Caco-2 (cell line): ENCODE measurements at regions not wholly inside any gene's neighbourhood (a gene's known extent, or its start where the extent isn't known, plus 50 kb on each side); places are given as distances from the start of the nearest gene placed in this dataset.

Source experiments
- BruUV-seq: library from RNA; stranded (reverse); fragments of 400-500 nt; replicated peaks from 2 replicates; lab custom pipeline; 2021; lab: Mats Ljungman, UMichigan
- CTCF ChIA-PET: fragments of 300-600 bp; sonication (Branson Sonifier 250); formaldehyde crosslinking; loops from one replicate; lab custom pipeline; 2022; ENCODE audit warnings: antibody characterized with exemption; lab: Charles Lee
- POLR2A ChIA-PET: fragments of 300-600 bp; sonication (Branson Sonifier 250); formaldehyde crosslinking; loops from one replicate; lab custom pipeline; 2022; ENCODE audit warnings: antibody characterized with exemption; lab: Charles Lee
- DNase-seq, 2 experiments: peaks; one replicate each; pipeline versions ENCODE4 v3.0.0 to v3.0.0-alpha.2; 2020 to 2022
- H3K27me3 ChIP-seq: replicated peaks from 2 replicates; pipeline ENCODE4 v1.6.0; 2011; ENCODE audit warnings: low read length; ENCODE audit not compliant: control insufficient read depth, insufficient read depth
- H3K36me3 ChIP-seq: 2 replicates; pipeline ENCODE4 v1.5.1; 2011; ENCODE audit warnings: low read length; ENCODE audit not compliant: control insufficient read depth, insufficient read depth
- H3K4me1 ChIP-seq: fragments of 250-450 bp; sonication (Bioruptor Pico); 2 replicates; pipeline ENCODE4 v1.5.1; 2020; ENCODE audit warnings: mild to moderate bottlenecking
- H3K4me3 ChIP-seq: 2 replicates; pipeline ENCODE4 v1.5.1; 2011; ENCODE audit warnings: low read depth, mild to moderate bottlenecking, control low read depth, low read length
- H3K9me3 ChIP-seq: fragments of 250-450 bp; sonication (Bioruptor Pico); 2 replicates; pipeline ENCODE4 v1.5.1; 2020; ENCODE audit warnings: mild to moderate bottlenecking, moderate library complexity
- H3K27ac Mint-ChIP-seq: one replicate; pipeline ENCODE4 v1.8.0; 2022; ENCODE audit warnings: mixed read lengths; ENCODE audit not compliant: unreplicated experiment
- H3K27me3 Mint-ChIP-seq: one replicate; pipeline ENCODE4 v1.8.0; 2022; ENCODE audit warnings: mixed read lengths; ENCODE audit not compliant: insufficient read depth, unreplicated experiment
- H3K36me3 Mint-ChIP-seq: one replicate; pipeline ENCODE4 v1.8.0; 2022; ENCODE audit warnings: mild to moderate bottlenecking, mixed read lengths; ENCODE audit not compliant: insufficient read depth, unreplicated experiment
- H3K4me1 Mint-ChIP-seq: one replicate; pipeline ENCODE4 v1.8.0; 2022; ENCODE audit warnings: low read depth, mixed read lengths; ENCODE audit not compliant: unreplicated experiment
- H3K4me3 Mint-ChIP-seq: one replicate; pipeline ENCODE4 v1.8.0; 2022; ENCODE audit warnings: mild to moderate bottlenecking, moderate library complexity, mixed read lengths; ENCODE audit not compliant: unreplicated experiment
- H3K9me3 Mint-ChIP-seq: one replicate; pipeline ENCODE4 v1.8.0; 2022; ENCODE audit warnings: mixed read lengths; ENCODE audit not compliant: unreplicated experiment
- CTCF ChIP-seq, 2 experiments: fragments of 200-600 bp in 1 of 2; IDR thresholded peaks; 1 replicate in 1 of 2; 2 replicates in 1 of 2; pipeline versions ENCODE4 v1.5.1 to v1.8.0; 2011 to 2022; ENCODE audit warnings: antibody characterized with exemption in 1 of 2, control low read depth in 1 of 2, inconsistent platforms in 1 of 2, low read depth in 1 of 2, low read length in 1 of 2, mild to moderate bottlenecking in 1 of 2, moderate library complexity in 1 of 2; ENCODE audit not compliant: insufficient read depth in 1 of 2, severe bottlenecking in 1 of 2, unreplicated experiment in 1 of 2
- intact Hi-C: fragments of 100-400 bp; cut with micrococcal nuclease; formaldehyde crosslinking; loops from one replicate; pipeline ENCODE4 v1.10.0; 2022; ENCODE audit not compliant: unreplicated experiment

GRCh38 chr16:27624154-27625049 is 74.5 kb downstream of the KATNIP start:
- H3K9me3 ChIP-seq, result no peaks in the 10 kb centered on the region
- no TSS peak for BruUV-seq
- H3K36me3 ChIP-seq, result no peaks in the 10 kb centered on the region
- H3K4me3 Mint-ChIP-seq, result no peak overlapping the region
- intact Hi-C loops, result no loop called here
- no peaks in the 10 kb centered on the region for H3K36me3 Mint-ChIP-seq
- no peak overlapping the region for H3K27ac Mint-ChIP-seq
- H3K27me3 Mint-ChIP-seq, result no peaks in the 10 kb centered on the region
- ChIA-PET POLR2A (no interaction called here), CTCF (interaction anchor here (0.5 kb wide), 1 partner anchor 514 kb away, joined by 6 read pairs; no protein-coding TSS in a partner anchor)
- H3K4me1 Mint-ChIP-seq, result peaks cover 6% of the 10 kb centered on the region
- H3K9me3 Mint-ChIP-seq, result no peaks in the 10 kb centered on the region
- H3K27me3 ChIP-seq, result no peaks in the 10 kb centered on the region
- no peaks in the 10 kb centered on the region for H3K4me1 ChIP-seq
- DNase-seq, result no peak
- H3K4me3 ChIP-seq, result no peak overlapping the region
- no peak for TF ChIP-seq CTCF (IDR thresholded peaks at IDR 0.05; ENCODE audit: insufficient read depth in 1 of 2, low read depth in 1 of 2, low read length in 1 of 2, severe bottlenecking in 1 of 2, unreplicated experiment in 1 of 2)

- no peaks in the 10 kb centered on the region for H3K9me3 Mint-ChIP-seq
- ChIA-PET POLR2A (no interaction called here), CTCF (interaction anchor here (0.5 kb wide), 1 partner anchor 515 kb away, joined by 6 read pairs; no protein-coding TSS in a partner anchor)
- Histone ChIP-seq H3K4me1 (no peaks in the 10 kb centered on the region), H3K27me3 (no peaks in the 10 kb centered on the region), H3K4me3 (no peak overlapping the region), H3K36me3 (no peaks in the 10 kb centered on the region), H3K9me3 (no peaks in the 10 kb centered on the region)
- TF ChIP-seq CTCF (IDR thresholded peaks at IDR 0.05; ENCODE audit: insufficient read depth in 1 of 2, low read depth in 1 of 2, low read length in 1 of 2, severe bottlenecking in 1 of 2, unreplicated experiment in 1 of 2), result no peak
- intact Hi-C loops, result no loop called here
- no TSS peak for BruUV-seq
- H3K36me3 Mint-ChIP-seq, result no peaks in the 10 kb centered on the region
- peak in 1 of 2 experiments; percentile 14 for DNase-seq
- no peaks in the 10 kb centered on the region for H3K27me3 Mint-ChIP-seq
- H3K4me3 Mint-ChIP-seq, result no peak overlapping the region
- H3K27ac Mint-ChIP-seq, result no peak overlapping the region
- peaks cover 6% of the 10 kb centered on the region for H3K4me1 Mint-ChIP-seq
Observed at GRCh38 chr16:27625050-27625697, 75.2 kb downstream of the KATNIP start.

GRCh38 chr16:27627136-27627535 is 77.2 kb downstream of the KATNIP start:
- ChIA-PET POLR2A (no interaction called here), CTCF (no interaction called here)
- H3K27me3 Mint-ChIP-seq, result no peaks in the 10 kb centered on the region
- no peak for TF ChIP-seq CTCF (IDR thresholded peaks at IDR 0.05; ENCODE audit: insufficient read depth in 1 of 2, low read depth in 1 of 2, low read length in 1 of 2, severe bottlenecking in 1 of 2, unreplicated experiment in 1 of 2)
- Histone ChIP-seq H3K9me3 (no peaks in the 10 kb centered on the region), H3K36me3 (no peaks in the 10 kb centered on the region), H3K4me3 (no peak overlapping the region), H3K27me3 (no peaks in the 10 kb centered on the region), H3K4me1 (no peaks in the 10 kb centered on the region)
- no peaks in the 10 kb centered on the region for H3K36me3 Mint-ChIP-seq
- intact Hi-C loops, result no loop called here
- no peak for DNase-seq
- H3K27ac Mint-ChIP-seq, result no peak overlapping the region
- peaks cover 6% of the 10 kb centered on the region for H3K4me1 Mint-ChIP-seq
- no TSS peak for BruUV-seq
- no peak overlapping the region for H3K4me3 Mint-ChIP-seq
- H3K9me3 Mint-ChIP-seq, result no peaks in the 10 kb centered on the region
